HPDE6-E6E7 (cell line): ENCODE measurements at regions not wholly inside any gene's neighbourhood (a gene's known extent, or its start where the extent isn't known, plus 50 kb on each side); places are given as distances from the start of the nearest gene placed in this dataset.
"Not testable (repeated sequence)": the region's sequence is repeated elsewhere in the genome, so short reads cannot be mapped to it uniquely, and the experiment has no call there.

Experiments used
- DNase-seq: peaks from one replicate; pipeline ENCODE4 v3.0.0; 2011; ENCODE audit warnings: missing footprints; ENCODE audit errors: extremely low spot score

GRCh38 chr1:177427811-177428210 is 257.1 kb downstream of the BRINP2 start:
- DNase-seq, result no peak

GRCh38 chr1:177426497-177426896 is 255.7 kb downstream of the BRINP2 start:
- DNase-seq, result no peak

GRCh38 chr1:177425199-177425598 is 254.4 kb downstream of the BRINP2 start:
- DNase-seq, result no peak

- no peak for DNase-seq
These were observed 254.0 kb downstream of the BRINP2 start for GRCh38 chr1:177424744-177425143.

GRCh38 chr1:177423090-177423489 is 252.3 kb downstream of the BRINP2 start:
- no peak for DNase-seq

GRCh38 chr1:177413982-177414596 is 243.3 kb downstream of the BRINP2 start:
- no peak for DNase-seq

GRCh38 chr1:177411381-177411780 is 240.6 kb downstream of the BRINP2 start:
- no peak for DNase-seq

GRCh38 chr1:177410179-177410766 is 239.5 kb downstream of the BRINP2 start:
- no peak for DNase-seq

GRCh38 chr1:177406323-177406722 is 235.6 kb downstream of the BRINP2 start:
- DNase-seq, result not testable (repeated sequence)

- no peak for DNase-seq
These were observed 221.6 kb downstream of the BRINP2 start for GRCh38 chr1:177392336-177392735.

- no peak for DNase-seq
These were observed 215.3 kb downstream of the BRINP2 start for GRCh38 chr1:177385760-177386698.

- DNase-seq, result no peak
These were observed 213.7 kb downstream of the BRINP2 start for GRCh38 chr1:177384461-177384860.

GRCh38 chr1:177383715-177384114 is 213.0 kb downstream of the BRINP2 start:
- no peak for DNase-seq

- no peak for DNase-seq
These were observed 207.1 kb downstream of the BRINP2 start for GRCh38 chr1:177377866-177378265.

GRCh38 chr1:177368255-177368654 is 197.5 kb downstream of the BRINP2 start:
- no peak for DNase-seq

GRCh38 chr1:177366091-177366490 is 195.3 kb downstream of the BRINP2 start:
- DNase-seq, result no peak

GRCh38 chr1:177360791-177361190 is 190.0 kb downstream of the BRINP2 start:
- DNase-seq, result no peak

- no peak for DNase-seq
These were observed 186.1 kb downstream of the BRINP2 start for GRCh38 chr1:177356674-177357435.

GRCh38 chr1:177355575-177355974 is 184.8 kb downstream of the BRINP2 start:
- peak; percentile 13 for DNase-seq

GRCh38 chr1:177354247-177354646 is 183.5 kb downstream of the BRINP2 start:
- no peak for DNase-seq

GRCh38 chr1:177351361-177352108 is 180.8 kb downstream of the BRINP2 start:
- no peak for DNase-seq
